Thyroid gland (tissue), 4 donors: ENCODE measurements at regions not wholly inside any gene's neighbourhood (a gene's known extent, or its start where the extent isn't known, plus 50 kb on each side); places are given as distances from the start of the nearest gene placed in this dataset.

Source experiments
- CTCF ChIP-seq, 6 experiments: fragments of 200-600 bp in 3 of 6; fragments of 450-650 bp in 3 of 6; sonication (generic) in 3 of 6; IDR thresholded peaks; one replicate each; pipeline ENCODE4 v1.5.1; 2016 to 2019; ENCODE audit warnings: antibody characterized with exemption in 6 of 6, mild to moderate bottlenecking in 2 of 6, inconsistent platforms in 1 of 6, moderate library complexity in 1 of 6
- POLR2A ChIP-seq, 2 donors: fragments of 450-650 bp; IDR thresholded peaks; one replicate each; pipeline ENCODE4 v1.6.1; 2017; ENCODE audit warnings: antibody characterized with exemption in 2 of 2, mild to moderate bottlenecking in 2 of 2, moderate library complexity in 1 of 2

- TF ChIP-seq CTCF (IDR thresholded peaks at IDR 0.05) (no peak), POLR2A (IDR thresholded peaks at IDR 0.05) (no peak)
Measured at GRCh38 chrX:112545051-112545450, 134.7 kb downstream of the LHFPL1 start.
